Chondrocyte (in vitro differentiated cells): ENCODE measurements at regions not wholly inside any gene's neighbourhood (a gene's known extent, or its start where the extent isn't known, plus 50 kb on each side); places are given as distances from the start of the nearest gene placed in this dataset.

ENCODE experiments used
- DNase-seq: peaks from one replicate; pipeline ENCODE4 v3.0.0; 2021; ENCODE audit warnings: mixed read lengths, low spot score
- H3K27ac Mint-ChIP-seq: one replicate; pipeline ENCODE4 v1.8.0; 2021; ENCODE audit warnings: mild to moderate bottlenecking, moderate library complexity, mixed read lengths; ENCODE audit not compliant: unreplicated experiment
- H3K27me3 Mint-ChIP-seq: 2 replicates; pipeline ENCODE4 v1.8.0; 2021; ENCODE audit warnings: low read depth, mixed read lengths
- H3K36me3 Mint-ChIP-seq: 2 replicates; pipeline ENCODE4 v1.8.0; 2021; ENCODE audit warnings: low read depth, mixed read lengths
- H3K4me1 Mint-ChIP-seq: 2 replicates; pipeline ENCODE4 v1.8.0; 2021; ENCODE audit warnings: low read depth, mild to moderate bottlenecking, mixed read lengths
- H3K4me3 Mint-ChIP-seq: one replicate; pipeline ENCODE4 v1.8.0; 2021; ENCODE audit warnings: mild to moderate bottlenecking, moderate library complexity, mixed read lengths; ENCODE audit not compliant: unreplicated experiment
- H3K9me3 Mint-ChIP-seq: 2 replicates; pipeline ENCODE4 v1.8.0; 2021; ENCODE audit warnings: low read depth, mixed read lengths
- TF ChIP-seq, protein P1 (sequence below): fragments of 200-600 bp; sonication (generic); IDR thresholded peaks from 2 replicates; pipeline ENCODE4 v1.5.0; 2021; ENCODE audit warnings: antibody characterized with exemption, mild to moderate bottlenecking, moderate library complexity

- H3K9me3 Mint-ChIP-seq: no peaks in the 10 kb centered on the region
- no peak overlapping the region for H3K4me3 Mint-ChIP-seq
Observed at GRCh38 chr1:193411215-193411614, 224.8 kb upstream of the B3GALT2 start.

GRCh38 chr1:193408782-193409293, 222.4 kb upstream of the B3GALT2 start:
- peak overlapping the region; percentile 91 for H3K27ac Mint-ChIP-seq
- H3K9me3 Mint-ChIP-seq: no peaks in the 10 kb centered on the region
- peaks cover 39% of the 10 kb centered on the region for H3K4me1 Mint-ChIP-seq
- H3K4me3 Mint-ChIP-seq: peak overlapping the region; percentile 61
- DNase-seq: no peak
- H3K27me3 Mint-ChIP-seq: no peaks in the 10 kb centered on the region
- TF ChIP-seq, protein P1, sequence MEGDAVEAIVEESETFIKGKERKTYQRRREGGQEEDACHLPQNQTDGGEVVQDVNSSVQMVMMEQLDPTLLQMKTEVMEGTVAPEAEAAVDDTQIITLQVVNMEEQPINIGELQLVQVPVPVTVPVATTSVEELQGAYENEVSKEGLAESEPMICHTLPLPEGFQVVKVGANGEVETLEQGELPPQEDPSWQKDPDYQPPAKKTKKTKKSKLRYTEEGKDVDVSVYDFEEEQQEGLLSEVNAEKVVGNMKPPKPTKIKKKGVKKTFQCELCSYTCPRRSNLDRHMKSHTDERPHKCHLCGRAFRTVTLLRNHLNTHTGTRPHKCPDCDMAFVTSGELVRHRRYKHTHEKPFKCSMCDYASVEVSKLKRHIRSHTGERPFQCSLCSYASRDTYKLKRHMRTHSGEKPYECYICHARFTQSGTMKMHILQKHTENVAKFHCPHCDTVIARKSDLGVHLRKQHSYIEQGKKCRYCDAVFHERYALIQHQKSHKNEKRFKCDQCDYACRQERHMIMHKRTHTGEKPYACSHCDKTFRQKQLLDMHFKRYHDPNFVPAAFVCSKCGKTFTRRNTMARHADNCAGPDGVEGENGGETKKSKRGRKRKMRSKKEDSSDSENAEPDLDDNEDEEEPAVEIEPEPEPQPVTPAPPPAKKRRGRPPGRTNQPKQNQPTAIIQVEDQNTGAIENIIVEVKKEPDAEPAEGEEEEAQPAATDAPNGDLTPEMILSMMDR: peak; percentile 54
- H3K36me3 Mint-ChIP-seq: no peaks in the 10 kb centered on the region

More at GRCh38 chr1:193411215-193411614, 224.8 kb upstream of the B3GALT2 start:
- Mint-ChIP-seq H3K27me3 (no peaks in the 10 kb centered on the region), H3K36me3 (no peaks in the 10 kb centered on the region), H3K4me1 (peaks cover 45% of the 10 kb centered on the region), H3K27ac (no peak overlapping the region)
- TF ChIP-seq, protein P1: no peak
- no peak for DNase-seq

DNA sequence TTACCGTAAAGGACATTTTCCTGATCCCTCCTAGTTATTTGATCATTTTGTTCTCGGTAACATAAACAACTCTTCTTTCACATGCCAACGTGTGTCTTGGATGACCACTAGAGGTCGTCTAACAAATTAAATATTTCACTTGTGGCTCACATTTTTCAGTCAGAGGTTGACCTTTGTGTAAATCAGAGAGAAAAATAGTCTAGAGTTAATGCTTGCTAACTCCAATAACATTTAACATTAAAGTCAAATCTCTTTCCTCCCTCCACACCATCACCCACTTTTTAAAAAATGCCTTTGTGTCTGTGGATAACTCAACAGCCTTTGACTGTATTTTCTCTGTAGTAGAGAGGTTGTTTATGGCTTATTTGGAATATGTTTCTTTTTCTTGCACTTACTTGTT, 220.5 kb upstream of the B3GALT2 start:
- H3K27ac Mint-ChIP-seq: no peak overlapping the region
- H3K36me3 Mint-ChIP-seq: no peaks in the 10 kb centered on the region
- H3K4me1 Mint-ChIP-seq: peaks cover 37% of the 10 kb centered on the region
- TF ChIP-seq, protein P1: peak; percentile 96
- DNase-seq: no peak
- no peak overlapping the region for H3K4me3 Mint-ChIP-seq
- no peaks in the 10 kb centered on the region for H3K27me3 Mint-ChIP-seq
- H3K9me3 Mint-ChIP-seq: no peaks in the 10 kb centered on the region

GRCh38 chr1:193404236-193404635, 217.8 kb upstream of the B3GALT2 start:
- Mint-ChIP-seq H3K27ac (no peak overlapping the region), H3K4me3 (no peak overlapping the region), H3K9me3 (no peaks in the 10 kb centered on the region), H3K4me1 (peaks cover 26% of the 10 kb centered on the region), H3K36me3 (no peaks in the 10 kb centered on the region), H3K27me3 (no peaks in the 10 kb centered on the region)
- TF ChIP-seq, protein P1: no peak
- no peak for DNase-seq

- TF ChIP-seq, protein P1: no peak
- Mint-ChIP-seq H3K27ac (no peak overlapping the region), H3K27me3 (no peaks in the 10 kb centered on the region), H3K36me3 (no peaks in the 10 kb centered on the region), H3K9me3 (no peaks in the 10 kb centered on the region), H3K4me1 (peaks cover 14% of the 10 kb centered on the region), H3K4me3 (no peak overlapping the region)
- no peak for DNase-seq
Observed at GRCh38 chr1:193402977-193403376, 216.6 kb upstream of the B3GALT2 start.
